ENCODE measurements at regions not wholly inside any gene's neighbourhood (a gene's known extent, or its start where the extent isn't known, plus 50 kb on each side); places are given as distances from the start of the nearest gene placed in this dataset.

GRCh38 chr2:207252416-207252815 is 86.7 kb upstream of the KLF7 start:
- no peak overlapping the region for H3K4me3 ChIP-seq
- WGBS, 2 donors, result 84 to 87% methylated on average over 1 of the region's 1 CpG
- no peaks in the 10 kb centered on the region for H3K9me3 ChIP-seq
- H3K27me3 ChIP-seq, result no peaks in the 10 kb centered on the region
- DNase-seq, result no peak
- H3K36me3 ChIP-seq (ENCODE audit: low read depth, missing control alignments), result no peaks in the 10 kb centered on the region
- H3K4me1 ChIP-seq, result peaks cover 30% of the 10 kb centered on the region
- H3K27ac ChIP-seq, result no peak overlapping the region
- TF ChIP-seq POLR2A (IDR thresholded peaks at IDR 0.05), result no peak
- TF ChIP-seq, protein P1, sequence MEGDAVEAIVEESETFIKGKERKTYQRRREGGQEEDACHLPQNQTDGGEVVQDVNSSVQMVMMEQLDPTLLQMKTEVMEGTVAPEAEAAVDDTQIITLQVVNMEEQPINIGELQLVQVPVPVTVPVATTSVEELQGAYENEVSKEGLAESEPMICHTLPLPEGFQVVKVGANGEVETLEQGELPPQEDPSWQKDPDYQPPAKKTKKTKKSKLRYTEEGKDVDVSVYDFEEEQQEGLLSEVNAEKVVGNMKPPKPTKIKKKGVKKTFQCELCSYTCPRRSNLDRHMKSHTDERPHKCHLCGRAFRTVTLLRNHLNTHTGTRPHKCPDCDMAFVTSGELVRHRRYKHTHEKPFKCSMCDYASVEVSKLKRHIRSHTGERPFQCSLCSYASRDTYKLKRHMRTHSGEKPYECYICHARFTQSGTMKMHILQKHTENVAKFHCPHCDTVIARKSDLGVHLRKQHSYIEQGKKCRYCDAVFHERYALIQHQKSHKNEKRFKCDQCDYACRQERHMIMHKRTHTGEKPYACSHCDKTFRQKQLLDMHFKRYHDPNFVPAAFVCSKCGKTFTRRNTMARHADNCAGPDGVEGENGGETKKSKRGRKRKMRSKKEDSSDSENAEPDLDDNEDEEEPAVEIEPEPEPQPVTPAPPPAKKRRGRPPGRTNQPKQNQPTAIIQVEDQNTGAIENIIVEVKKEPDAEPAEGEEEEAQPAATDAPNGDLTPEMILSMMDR (IDR thresholded peaks at IDR 0.05), result no peak
- intact Hi-C loops (cut with DNase I; ENCODE audit: low total_unique reads), result no loop called here

GRCh38 chr2:207252979-207253645 is 87.4 kb upstream of the KLF7 start:
- WGBS, 2 donors, result 71 to 76% methylated on average over 4 of the region's 4 CpGs
- Histone ChIP-seq H3K4me1 (peaks cover 37% of the 10 kb centered on the region), H3K9me3 (no peaks in the 10 kb centered on the region), H3K4me3 (peak overlapping the region in 1 of 2 donors; percentile 18), H3K36me3 (ENCODE audit: low read depth, missing control alignments) (no peaks in the 10 kb centered on the region), H3K27me3 (no peaks in the 10 kb centered on the region), H3K27ac (peak overlapping the region; percentile 59 to 61)
- DNase-seq, result peak; percentile 82
- TF ChIP-seq POLR2A (IDR thresholded peaks at IDR 0.05), result no peak
- TF ChIP-seq, protein P1 (IDR thresholded peaks at IDR 0.05), result no peak
- intact Hi-C loops (cut with DNase I; ENCODE audit: low total_unique reads), result no loop called here

- TF ChIP-seq, protein P1 (IDR thresholded peaks at IDR 0.05), result no peak
- TF ChIP-seq POLR2A (IDR thresholded peaks at IDR 0.05), result no peak
- H3K9me3 ChIP-seq, result no peaks in the 10 kb centered on the region
- H3K4me1 ChIP-seq, result peaks cover 44% of the 10 kb centered on the region
- peak overlapping the region in 1 of 2 donors; percentile 18 for H3K4me3 ChIP-seq
- peak overlapping the region; percentile 59 to 61 for H3K27ac ChIP-seq
- no peaks in the 10 kb centered on the region for H3K27me3 ChIP-seq
- 61 to 77% methylated on average over 11 of the region's 11 CpGs for WGBS, 2 donors
- no peak for DNase-seq
- no peaks in the 10 kb centered on the region for H3K36me3 ChIP-seq (ENCODE audit: low read depth, missing control alignments)
- intact Hi-C loops (cut with DNase I; ENCODE audit: low total_unique reads), result no loop called here
Measured at GRCh38 chr2:207253666-207254345, 88.1 kb upstream of the KLF7 start.

DNA sequence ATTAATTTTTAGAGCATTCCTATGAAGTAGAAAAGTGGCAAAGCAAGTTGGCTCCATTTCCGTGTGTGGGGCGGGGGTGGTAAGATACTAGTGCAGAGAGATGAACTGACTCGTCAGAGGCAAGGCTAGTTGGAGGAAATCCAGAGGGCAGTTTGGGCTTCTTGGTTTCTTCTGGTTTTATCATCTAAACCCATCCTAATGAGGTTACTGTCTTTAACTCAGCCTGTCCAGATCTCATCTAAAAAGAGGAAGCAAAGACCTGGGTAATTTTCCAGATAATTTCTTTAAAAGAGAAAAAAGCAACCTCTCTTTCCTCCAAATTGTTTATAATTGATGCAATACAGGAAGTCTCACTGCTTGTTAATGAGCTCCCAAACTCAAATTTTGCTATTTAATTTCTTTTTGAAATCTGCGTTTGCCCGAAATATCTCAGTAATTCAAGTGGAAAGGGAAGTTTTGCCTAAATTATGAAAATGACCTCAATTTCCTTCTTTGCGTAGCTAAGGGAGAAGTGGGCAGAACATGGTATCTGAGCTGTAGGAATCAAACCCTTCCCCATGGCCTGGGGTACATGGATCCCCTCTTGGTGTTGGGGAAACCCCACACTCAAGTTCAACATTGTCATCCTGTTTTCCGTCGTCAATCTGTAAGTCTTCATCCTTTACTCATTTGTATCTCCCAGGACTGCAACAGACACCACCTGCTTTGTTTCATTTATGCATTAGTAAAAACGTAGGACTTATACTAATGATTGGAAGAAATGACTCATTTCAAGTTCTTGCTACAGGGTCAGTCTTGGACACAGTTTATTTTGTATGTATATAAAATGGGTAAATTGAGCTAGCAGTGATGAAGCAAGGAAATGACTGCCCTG is 89.1 kb upstream of the KLF7 start:
- peaks cover 51% of the 10 kb centered on the region for H3K4me1 ChIP-seq
- 60 to 64% methylated on average over 9 of the region's 9 CpGs for WGBS, 2 donors
- H3K9me3 ChIP-seq, result no peaks in the 10 kb centered on the region
- TF ChIP-seq, protein P1 (IDR thresholded peaks at IDR 0.05), result no peak
- TF ChIP-seq POLR2A (IDR thresholded peaks at IDR 0.05), result no peak
- intact Hi-C loops (cut with DNase I; ENCODE audit: low total_unique reads), result no loop called here
- H3K27ac ChIP-seq, result peak overlapping the region; percentile 46 to 59
- H3K4me3 ChIP-seq, result no peak overlapping the region
- H3K27me3 ChIP-seq, result no peaks in the 10 kb centered on the region
- peak; percentile 66 for DNase-seq
- no peaks in the 10 kb centered on the region for H3K36me3 ChIP-seq (ENCODE audit: low read depth, missing control alignments)
